PC-3 (cell line): ENCODE measurements at regions not wholly inside any gene's neighbourhood (a gene's known extent, or its start where the extent isn't known, plus 50 kb on each side); places are given as distances from the start of the nearest gene placed in this dataset.

Source experiments
- CTCF ChIP-seq: fragments of 300-600 bp; sonication (generic); conservative IDR thresholded peaks from 2 replicates; pipeline ENCODE4 v1.5.1; 2017; ENCODE audit warnings: antibody characterized with exemption, low read depth, mild to moderate bottlenecking, low read length
- EZH2 ChIP-seq: fragments of 300-600 bp; sonication (generic); IDR thresholded peaks from one replicate; pipeline ENCODE4 v1.6.1; 2017; ENCODE audit warnings: antibody characterized with exemption, mild to moderate bottlenecking, low read length; ENCODE audit not compliant: unreplicated experiment

- no peak for TF ChIP-seq CTCF
- TF ChIP-seq EZH2 = no peak
These were observed 286.4 kb downstream of the PRDM5 start for GRCh38 chr4:120636120-120636630.
